NCI-H146 treated with DMSO at 0.1 percent for 48 hours (cell line): ENCODE measurements at regions not wholly inside any gene's neighbourhood (a gene's known extent, or its start where the extent isn't known, plus 50 kb on each side); places are given as distances from the start of the nearest gene placed in this dataset.
"Not testable (repeated sequence)": the region's sequence is repeated elsewhere in the genome, so short reads cannot be mapped to it uniquely, and the experiment has no call there.

Experiments used
- DNase-seq: peaks from one replicate; lab custom pipeline; 2025; ENCODE audit not compliant: unreplicated experiment; lab: John Stamatoyannopoulos, UW

DNA sequence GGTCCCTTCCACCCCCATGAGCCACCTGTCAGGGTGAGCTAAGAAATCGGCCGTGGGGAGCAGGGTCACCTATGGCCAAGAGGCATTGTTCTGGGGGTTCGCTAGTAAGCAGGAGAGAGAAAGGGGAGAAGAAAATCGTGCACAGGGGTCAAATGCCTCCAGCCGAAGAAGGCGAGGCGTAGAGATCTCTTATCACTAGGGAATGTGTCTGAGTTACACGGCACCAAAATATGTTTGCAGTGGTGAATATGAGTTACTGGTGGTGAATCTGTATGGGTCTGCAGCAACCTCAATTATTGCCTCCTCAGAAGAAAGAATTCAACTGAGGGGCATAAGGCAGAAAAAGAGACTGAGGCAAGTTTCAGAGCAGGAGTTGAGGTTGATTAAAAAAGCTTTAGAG lies 54.2 kb upstream of the RABGAP1L start:
- DNase-seq: no peak

DNA sequence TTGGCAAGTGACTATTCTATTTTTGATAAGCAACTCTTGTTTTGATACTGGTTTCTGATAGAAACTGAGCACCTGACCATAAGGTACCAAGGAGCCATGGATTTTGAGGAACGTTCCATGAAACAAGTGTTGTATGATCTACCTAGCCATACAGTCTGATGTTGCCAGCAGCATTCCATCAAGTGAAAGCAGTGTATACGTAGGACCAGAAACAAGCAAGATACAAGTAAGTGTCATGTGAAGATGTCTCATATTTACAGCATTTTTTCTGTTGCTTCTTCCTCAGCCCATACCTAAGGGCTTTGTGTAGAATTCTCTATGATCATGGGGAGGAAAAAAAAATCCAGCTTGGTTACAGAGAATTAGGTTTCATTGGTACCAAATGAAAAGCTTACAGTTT lies 55.6 kb upstream of the RABGAP1L start:
- DNase-seq: no peak

DNA sequence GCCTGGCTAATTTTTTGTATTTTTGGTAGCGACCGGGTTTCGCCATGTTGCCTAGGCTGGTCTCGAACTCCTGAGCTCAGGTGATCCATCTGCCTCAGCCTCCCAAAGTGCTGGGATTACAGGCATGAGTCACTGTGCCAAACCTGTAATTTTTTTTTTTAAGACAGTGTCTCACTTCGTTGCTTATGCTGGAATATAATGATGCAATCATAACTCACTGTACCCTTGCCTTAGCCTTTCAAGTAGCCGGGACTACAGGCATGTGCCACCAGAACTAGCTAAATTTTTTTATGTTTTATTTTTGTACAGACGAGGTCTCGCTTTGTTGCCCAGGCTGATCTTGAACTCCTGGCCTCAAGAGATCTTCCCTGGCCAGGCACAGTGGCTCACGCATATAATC lies 57.3 kb upstream of the RABGAP1L start:
- not testable (repeated sequence) for DNase-seq

DNA sequence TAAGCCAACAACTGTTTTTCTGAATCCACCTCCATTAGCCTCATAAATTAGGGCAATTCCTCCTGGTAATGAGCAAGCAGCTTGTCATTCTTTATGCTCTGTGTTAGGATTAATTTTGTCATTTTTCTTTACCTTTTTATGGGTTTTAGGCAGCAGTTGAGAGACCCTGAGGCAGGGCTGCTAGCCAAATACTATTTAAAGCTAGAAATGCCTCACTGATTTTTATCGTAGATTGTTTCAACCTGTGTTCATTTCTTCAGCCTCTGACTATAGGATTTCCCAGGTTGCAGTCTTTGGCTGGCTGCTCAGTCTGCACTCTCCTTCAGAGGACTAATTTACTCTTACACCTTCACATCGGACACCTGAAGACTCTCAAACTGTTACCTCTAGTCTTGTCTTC lies 61.9 kb upstream of the RABGAP1L start:
- DNase-seq: no peak

DNA sequence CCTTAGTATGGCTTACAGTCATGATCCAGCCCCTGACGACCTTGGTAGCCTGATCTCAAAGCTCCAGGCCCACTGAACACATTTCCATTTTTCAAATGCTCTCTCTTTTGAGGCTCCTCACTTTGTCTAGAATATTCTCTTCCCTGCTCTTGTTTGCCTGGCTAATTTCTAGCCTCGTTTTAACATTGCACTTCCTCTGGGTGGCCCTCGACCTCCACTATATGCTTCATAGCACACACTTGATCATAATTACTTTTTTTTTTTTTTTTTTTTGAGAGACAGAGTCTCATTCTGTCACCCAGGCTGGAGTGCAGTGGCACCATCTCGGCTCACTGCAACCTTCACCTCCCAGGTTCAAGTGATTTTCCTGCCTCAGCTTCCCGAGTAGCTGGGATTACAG lies 65.5 kb upstream of the RABGAP1L start:
- DNase-seq: peak; percentile 29

DNA sequence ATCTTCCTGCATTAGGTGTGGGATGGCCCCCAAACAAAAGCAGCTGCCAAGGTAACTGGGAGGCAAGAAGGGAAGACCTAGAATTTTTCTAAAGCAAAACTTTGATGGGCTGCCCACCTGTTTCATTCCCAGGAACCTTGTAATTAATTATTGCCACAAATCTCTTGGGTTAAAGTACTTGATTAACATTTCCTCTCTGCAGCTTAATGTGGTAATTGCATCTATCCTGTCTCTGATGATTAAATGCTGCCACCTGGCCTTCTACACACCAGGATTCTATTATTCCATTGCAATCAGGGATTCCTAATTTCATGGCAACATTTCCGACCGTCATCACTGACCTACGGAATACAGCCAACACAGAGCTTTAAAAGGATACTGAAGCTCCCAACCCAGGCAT lies 68.3 kb upstream of the RC3H1 start:
- DNase-seq: peak; percentile 75

DNA sequence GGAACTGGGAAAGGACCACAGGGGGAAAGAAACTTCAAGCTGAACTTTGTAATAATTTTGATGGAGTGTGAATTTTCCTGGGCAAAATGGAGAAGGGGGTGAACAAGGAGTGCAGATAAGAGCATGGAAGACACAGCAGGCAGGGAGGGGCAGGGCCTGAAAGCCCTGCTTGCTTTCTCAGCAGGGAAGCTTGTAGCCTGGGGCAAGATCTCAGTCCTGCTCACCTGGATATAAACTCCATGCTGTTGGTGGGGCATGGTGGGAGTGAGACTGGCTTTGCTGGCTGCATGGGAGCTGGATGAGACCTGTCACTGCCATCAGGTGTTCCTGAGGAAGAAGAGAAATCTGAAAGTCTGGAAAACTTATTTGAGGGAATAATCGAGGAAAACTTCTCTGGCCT lies 58.7 kb upstream of the RC3H1 start:
- DNase-seq: peak; percentile 87

DNA sequence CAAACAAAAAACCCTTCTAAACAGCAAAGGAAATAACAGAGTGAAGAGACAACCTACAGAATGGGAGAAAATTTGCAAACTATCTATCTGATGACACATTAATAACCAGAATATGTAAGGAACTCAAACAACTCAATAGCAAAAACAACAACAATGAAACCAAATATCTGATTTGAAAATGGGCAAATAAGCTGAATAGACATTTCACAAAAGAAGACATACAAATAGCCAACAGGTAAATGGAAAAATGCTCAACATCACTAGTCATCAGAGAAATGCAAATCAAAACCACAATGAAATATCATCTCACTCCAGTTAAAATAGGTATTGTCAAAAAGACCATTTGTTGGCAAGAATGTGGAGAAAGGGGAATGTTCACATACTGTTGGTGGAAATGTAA lies 57.6 kb upstream of the RC3H1 start:
- no peak for DNase-seq

DNA sequence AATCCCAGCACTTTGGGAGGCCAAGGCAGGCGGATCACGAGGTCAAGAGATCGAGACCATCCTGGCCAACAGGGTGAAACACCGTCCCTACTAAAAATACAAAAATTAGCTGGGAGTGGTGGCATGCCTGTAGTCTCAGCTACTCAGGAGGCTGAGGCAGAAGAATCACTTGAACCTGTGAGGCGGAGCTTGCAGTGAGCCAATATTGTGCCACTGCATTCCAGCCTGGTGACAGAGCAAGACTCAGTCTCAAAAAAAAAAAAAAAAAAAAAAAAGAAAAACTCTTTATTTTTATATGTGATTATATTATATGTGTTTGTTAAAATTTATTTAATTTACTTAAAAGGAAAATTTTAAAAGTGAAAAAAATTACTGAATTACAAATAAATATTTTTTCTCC lies 56.8 kb upstream of the RC3H1 start:
- DNase-seq: not testable (repeated sequence)

DNA sequence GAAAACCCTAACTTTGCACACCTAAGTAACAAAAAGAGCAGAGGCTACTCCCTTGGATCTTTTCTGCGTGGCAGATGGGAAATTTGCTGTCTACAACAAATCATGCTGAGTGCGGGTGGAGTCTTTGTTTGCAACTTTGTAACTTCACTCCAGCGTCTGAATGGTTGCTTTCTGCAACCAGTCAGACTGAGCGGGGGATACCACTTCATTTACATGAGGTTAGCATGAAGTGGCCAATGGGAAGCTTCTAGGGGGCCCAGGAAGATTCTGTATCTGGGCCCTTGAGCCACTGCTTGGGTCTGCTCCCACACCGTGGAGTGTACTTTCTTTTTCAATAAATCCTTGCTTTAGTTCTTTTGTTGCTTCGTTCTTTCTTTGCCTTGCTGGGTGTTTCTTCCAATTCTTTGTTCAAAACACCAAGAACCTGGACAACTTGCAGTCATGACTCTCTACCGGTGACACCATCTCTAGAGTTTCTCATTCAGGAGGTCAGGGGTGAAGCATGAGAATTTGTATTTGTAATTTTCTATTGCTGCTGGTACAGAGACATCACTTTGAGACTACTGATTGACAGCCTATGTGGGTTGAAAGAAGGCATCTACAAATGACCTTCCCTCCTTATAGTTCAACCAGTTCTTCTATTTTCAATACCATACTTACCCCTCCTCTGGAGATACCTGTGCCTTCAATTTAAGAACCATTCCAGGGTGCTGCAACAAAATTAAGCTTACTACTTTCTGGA lies 55.8 kb upstream of the RC3H1 start:
- no peak for DNase-seq

DNA sequence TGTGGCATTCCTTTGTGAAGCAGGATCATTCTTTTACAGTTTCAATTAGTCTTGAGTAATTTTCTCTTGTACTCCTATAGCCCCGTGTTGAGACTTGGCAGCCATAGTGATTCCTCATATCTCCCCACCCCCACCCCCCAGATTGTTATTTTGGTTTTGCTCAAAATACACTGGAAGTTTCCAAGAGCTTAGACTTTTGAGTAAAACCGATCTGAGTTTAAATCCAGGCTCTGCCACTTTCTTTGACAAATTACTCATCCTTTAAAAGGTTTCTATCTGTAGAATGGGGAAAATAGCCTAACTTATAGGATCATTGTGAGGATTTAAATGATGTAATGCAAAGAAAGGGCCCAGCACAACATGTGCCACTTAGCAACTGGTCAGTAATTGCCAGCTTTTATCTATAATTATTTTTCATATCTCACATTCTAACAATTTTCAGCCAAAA lies 53.1 kb upstream of the RC3H1 start:
- DNase-seq: no peak

DNA sequence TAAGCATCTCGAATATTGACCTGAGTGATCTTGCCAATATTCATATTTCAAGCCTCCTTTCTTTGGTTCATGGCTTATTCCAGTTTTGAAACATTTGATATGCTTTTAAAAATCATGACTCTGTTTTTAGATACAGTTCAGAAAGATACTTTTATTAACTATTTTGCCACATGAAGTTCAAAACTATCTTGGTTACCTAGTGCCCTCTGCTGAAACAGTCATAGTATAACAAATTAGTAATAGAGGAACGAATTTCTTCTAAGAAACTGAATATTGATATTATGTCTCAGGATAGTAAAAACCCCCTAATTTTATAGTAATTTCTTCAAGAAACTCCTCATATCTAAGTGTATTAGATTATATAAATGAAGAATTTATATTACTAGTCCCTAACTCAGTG lies 52.6 kb upstream of the RC3H1 start:
- no peak for DNase-seq

DNA sequence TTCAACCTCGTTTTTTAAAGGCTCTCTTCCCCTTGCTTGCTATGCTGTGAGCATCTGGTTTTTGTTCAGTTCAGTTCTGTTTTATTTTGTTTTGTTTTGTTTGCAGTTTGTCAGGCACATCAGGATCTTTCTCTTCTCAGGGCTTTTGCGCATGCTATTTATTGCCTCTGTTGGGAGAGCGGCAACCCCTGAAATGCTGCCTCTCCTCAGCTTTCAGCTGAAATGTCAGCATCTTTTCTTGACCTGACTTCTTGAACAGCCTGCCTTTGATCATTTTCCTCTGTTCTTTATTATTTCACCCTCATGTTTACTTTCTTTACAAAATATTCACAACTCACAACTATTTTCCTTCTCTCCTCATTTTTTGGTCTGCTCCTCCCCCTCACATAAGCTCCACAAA lies 50.4 kb upstream of the RC3H1 start:
- no peak for DNase-seq
